Osteocyte (in vitro differentiated cells): ENCODE measurements at regions not wholly inside any gene's neighbourhood (a gene's known extent, or its start where the extent isn't known, plus 50 kb on each side); places are given as distances from the start of the nearest gene placed in this dataset.

Experiments
- DNase-seq: peaks from one replicate; pipeline ENCODE4 v3.0.0; 2021; ENCODE audit warnings: mixed read lengths; ENCODE audit not compliant: unreplicated experiment; ENCODE audit errors: extremely low spot score
- H3K27ac Mint-ChIP-seq: one replicate; pipeline ENCODE4 v1.8.0; 2021; ENCODE audit warnings: mild to moderate bottlenecking, mixed read lengths; ENCODE audit not compliant: unreplicated experiment
- H3K27me3 Mint-ChIP-seq: one replicate; pipeline ENCODE4 v1.8.0; 2021; ENCODE audit warnings: mixed read lengths; ENCODE audit not compliant: unreplicated experiment
- H3K36me3 Mint-ChIP-seq: one replicate; pipeline ENCODE4 v1.8.0; 2021; ENCODE audit warnings: mixed read lengths; ENCODE audit not compliant: unreplicated experiment
- H3K4me1 Mint-ChIP-seq: one replicate; pipeline ENCODE4 v1.8.0; 2021; ENCODE audit warnings: mixed read lengths; ENCODE audit not compliant: unreplicated experiment
- H3K4me3 Mint-ChIP-seq: one replicate; pipeline ENCODE4 v1.8.0; 2021; ENCODE audit warnings: mild to moderate bottlenecking, moderate library complexity, mixed read lengths; ENCODE audit not compliant: unreplicated experiment
- H3K9me3 Mint-ChIP-seq: one replicate; pipeline ENCODE4 v1.8.0; 2021; ENCODE audit warnings: mixed read lengths; ENCODE audit not compliant: unreplicated experiment
- TF ChIP-seq, protein P1 (sequence below): fragments of 200-600 bp; sonication (generic); IDR thresholded peaks from 2 replicates; pipeline ENCODE4 v1.5.0; 2021; ENCODE audit warnings: antibody characterized with exemption, mild to moderate bottlenecking, moderate library complexity

DNA sequence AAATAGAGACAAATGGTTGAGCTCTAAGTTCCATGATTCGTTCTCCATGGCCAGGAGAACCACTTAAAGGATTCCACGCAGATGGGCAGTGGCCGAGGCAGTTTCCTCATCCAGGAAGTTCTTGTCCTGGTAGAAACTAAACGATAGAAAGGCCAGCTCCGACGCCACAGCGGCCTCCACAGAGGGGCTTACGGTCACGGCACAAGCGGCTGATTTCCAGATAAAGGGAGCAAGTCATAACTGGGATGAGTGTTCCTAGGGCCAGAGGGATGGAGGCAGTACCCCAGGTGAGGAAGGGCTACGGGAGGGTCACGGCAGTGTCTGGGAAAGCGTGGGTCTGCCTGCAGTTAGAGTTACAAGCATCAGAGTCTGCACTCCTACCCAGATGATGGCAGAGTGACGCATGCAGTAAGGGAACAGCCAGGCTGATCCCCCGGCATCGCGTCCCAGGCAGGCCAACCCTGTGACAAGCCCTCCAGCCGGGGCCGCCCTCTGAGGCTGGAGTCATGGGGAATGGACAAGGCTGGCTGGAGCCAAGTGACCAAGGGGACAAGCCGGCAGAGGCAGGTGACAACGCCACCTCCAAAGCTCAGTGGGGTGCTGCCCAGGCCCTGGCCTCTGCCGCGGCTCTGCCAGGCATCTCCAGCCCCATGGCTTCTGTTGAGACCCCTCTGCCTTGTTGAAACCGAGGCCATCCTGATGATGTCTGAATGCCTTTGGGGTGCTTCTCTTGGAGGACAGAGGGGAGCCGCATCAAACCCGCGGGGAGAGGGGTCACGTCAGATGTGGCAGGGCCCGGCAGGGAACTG lies 475.1 kb downstream of the BRD1 start:
- peak; percentile 81 for DNase-seq

DNA sequence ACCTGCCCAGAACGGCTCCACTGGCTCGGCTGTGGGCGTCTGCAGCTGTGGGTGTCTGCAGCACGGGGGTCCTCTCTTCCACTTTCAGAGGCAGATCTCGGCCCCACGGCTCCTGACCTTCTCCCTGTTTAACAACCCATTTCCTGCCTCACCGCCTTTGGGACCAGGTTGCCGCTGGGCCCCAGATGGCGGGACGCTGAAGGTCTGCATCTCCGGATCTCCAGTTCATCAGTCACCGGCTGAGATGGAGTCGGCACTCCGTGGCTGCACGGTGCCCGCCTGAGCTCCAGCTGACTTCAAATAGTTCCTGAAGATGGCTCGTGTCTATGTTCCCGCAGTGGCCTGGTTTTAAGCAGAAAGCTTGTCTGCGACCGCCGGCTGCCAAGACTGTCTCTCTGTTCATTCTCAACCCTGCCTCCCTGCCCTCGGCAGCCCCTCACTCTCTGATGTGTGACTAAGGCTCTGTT lies 475.9 kb downstream of the BRD1 start:
- Mint-ChIP-seq H3K9me3 (no peaks in the 10 kb centered on the region), H3K4me1 (peaks cover 23% of the 10 kb centered on the region), H3K27me3 (no peaks in the 10 kb centered on the region), H3K4me3 (no peak overlapping the region), H3K36me3 (no peaks in the 10 kb centered on the region), H3K27ac (no peak overlapping the region)
- peak; percentile 74 for DNase-seq
- TF ChIP-seq, protein P1, sequence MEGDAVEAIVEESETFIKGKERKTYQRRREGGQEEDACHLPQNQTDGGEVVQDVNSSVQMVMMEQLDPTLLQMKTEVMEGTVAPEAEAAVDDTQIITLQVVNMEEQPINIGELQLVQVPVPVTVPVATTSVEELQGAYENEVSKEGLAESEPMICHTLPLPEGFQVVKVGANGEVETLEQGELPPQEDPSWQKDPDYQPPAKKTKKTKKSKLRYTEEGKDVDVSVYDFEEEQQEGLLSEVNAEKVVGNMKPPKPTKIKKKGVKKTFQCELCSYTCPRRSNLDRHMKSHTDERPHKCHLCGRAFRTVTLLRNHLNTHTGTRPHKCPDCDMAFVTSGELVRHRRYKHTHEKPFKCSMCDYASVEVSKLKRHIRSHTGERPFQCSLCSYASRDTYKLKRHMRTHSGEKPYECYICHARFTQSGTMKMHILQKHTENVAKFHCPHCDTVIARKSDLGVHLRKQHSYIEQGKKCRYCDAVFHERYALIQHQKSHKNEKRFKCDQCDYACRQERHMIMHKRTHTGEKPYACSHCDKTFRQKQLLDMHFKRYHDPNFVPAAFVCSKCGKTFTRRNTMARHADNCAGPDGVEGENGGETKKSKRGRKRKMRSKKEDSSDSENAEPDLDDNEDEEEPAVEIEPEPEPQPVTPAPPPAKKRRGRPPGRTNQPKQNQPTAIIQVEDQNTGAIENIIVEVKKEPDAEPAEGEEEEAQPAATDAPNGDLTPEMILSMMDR: no peak

More for the DNA sequence above, 475.1 kb downstream of the BRD1 start:
- Mint-ChIP-seq H3K4me3 (no peak overlapping the region), H3K27me3 (no peaks in the 10 kb centered on the region), H3K27ac (no peak overlapping the region), H3K4me1 (peaks cover 23% of the 10 kb centered on the region), H3K9me3 (no peaks in the 10 kb centered on the region), H3K36me3 (no peaks in the 10 kb centered on the region)
- TF ChIP-seq, protein P1: no peak

DNA sequence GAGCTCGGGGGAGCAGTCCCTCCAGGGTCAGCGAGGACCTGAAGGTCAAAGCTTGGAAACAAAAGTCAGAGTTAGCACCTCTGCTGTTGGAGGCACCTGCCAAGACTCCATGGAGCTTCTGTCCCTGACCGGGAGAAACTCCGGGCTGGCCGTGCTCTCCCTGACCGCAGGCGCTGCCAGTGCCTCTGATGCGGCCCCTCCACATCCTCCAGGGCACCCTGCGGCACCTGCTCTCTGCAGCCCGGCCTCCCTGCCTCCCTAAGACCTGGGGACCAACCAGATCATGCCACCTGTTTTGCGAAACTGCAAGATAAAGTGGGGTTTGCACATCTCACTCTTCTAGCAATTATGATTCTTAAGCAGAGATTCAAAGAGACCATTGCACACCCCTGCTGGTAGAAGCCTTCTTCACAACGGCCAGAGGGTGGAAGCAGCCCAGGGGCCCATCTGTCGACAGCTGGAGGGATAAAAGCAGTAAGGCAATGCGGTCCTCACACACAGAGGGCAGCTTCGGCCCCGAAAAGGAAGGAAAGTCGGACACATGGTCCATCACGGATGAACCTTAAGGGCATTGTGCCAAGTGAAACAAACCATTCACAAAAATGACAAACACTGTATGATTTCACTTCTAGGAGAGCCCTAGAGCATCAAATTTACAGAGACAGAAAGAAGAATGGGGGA lies 477.1 kb downstream of the BRD1 start:
- TF ChIP-seq, protein P1: peak; percentile 34
- Mint-ChIP-seq H3K27ac (no peak overlapping the region), H3K36me3 (no peaks in the 10 kb centered on the region), H3K4me1 (peaks cover 23% of the 10 kb centered on the region), H3K27me3 (no peaks in the 10 kb centered on the region), H3K9me3 (no peaks in the 10 kb centered on the region), H3K4me3 (no peak overlapping the region)
- no peak for DNase-seq

DNA sequence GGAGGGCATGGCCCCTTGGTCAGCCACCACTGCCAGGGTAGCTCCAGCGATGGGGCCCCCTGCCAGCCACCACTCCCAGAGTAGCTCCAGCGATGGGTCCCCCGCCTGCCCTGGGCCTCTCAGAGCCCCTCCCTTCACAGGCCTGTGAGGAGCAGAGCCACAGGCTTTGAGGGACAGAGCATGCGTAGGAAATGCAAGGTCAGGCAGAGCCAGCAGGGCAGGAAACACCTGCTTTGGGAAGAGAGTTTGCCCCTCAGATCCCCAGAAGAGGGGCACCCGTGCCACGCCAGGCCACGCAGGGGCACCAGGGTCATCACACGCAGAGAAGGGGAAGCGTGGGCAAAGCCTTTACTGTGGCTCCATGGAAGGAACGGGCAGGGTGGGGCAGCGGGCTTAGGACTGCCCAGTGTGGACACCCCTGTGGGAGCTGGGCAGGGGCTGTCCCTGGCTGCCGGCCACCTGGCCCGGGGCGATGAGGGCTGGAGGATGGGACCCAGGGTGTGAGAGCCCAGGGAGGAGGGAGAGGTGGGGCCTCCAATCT lies 477.8 kb downstream of the BRD1 start:
- DNase-seq: no peak
- Mint-ChIP-seq H3K27me3 (no peaks in the 10 kb centered on the region), H3K27ac (no peak overlapping the region), H3K4me1 (peaks cover 16% of the 10 kb centered on the region), H3K36me3 (no peaks in the 10 kb centered on the region), H3K4me3 (no peak overlapping the region), H3K9me3 (no peaks in the 10 kb centered on the region)
- TF ChIP-seq, protein P1: no peak
